ENCODE measurements at regions not wholly inside any gene's neighbourhood (a gene's known extent, or its start where the extent isn't known, plus 50 kb on each side); places are given as distances from the start of the nearest gene placed in this dataset.

GRCh38 chr15:94175420-94175819, 55.9 kb upstream of the MCTP2 start:
- TF ChIP-seq CTCF (IDR thresholded peaks at IDR 0.05) (no peak), POLR2A (IDR thresholded peaks at IDR 0.05) (no peak), EP300 (IDR thresholded peaks at IDR 0.05) (no peak)

All from tibial nerve (tissue), 4 donors.